Dedifferentiated amniotic fluid mesenchymal stem cell (primary cell): ENCODE measurements at regions not wholly inside any gene's neighbourhood (a gene's known extent, or its start where the extent isn't known, plus 50 kb on each side); places are given as distances from the start of the nearest gene placed in this dataset.
A peak's percentile ranks its signal among the peaks of the same experiment; 100 is the strongest.

Source experiments
- DNase-seq: peaks from one replicate; pipeline ENCODE4 v3.0.0-alpha.2; 2016; ENCODE audit errors: extremely low spot score

GRCh38 chrX:10900585-10901289 lies 210.4 kb upstream of the HCCS start:
- no peak for DNase-seq

GRCh38 chrX:10901290-10901633 lies 209.9 kb upstream of the HCCS start:
- no peak for DNase-seq

- no peak for DNase-seq
Measured at GRCh38 chrX:10902001-10902400, 209.1 kb upstream of the HCCS start.

GRCh38 chrX:10903523-10903922 lies 207.6 kb upstream of the HCCS start:
- no peak for DNase-seq

GRCh38 chrX:10904220-10904619 lies 206.9 kb upstream of the HCCS start:
- DNase-seq: no peak

- no peak for DNase-seq
Measured at GRCh38 chrX:10906866-10907265, 204.3 kb upstream of the HCCS start.

GRCh38 chrX:10922159-10922558 lies 189.0 kb upstream of the HCCS start:
- peak; percentile 47 for DNase-seq

- DNase-seq: no peak
Measured at GRCh38 chrX:10922835-10923234, 188.3 kb upstream of the HCCS start.

- no peak for DNase-seq
Measured at GRCh38 chrX:10923466-10923865, 187.7 kb upstream of the HCCS start.

GRCh38 chrX:10926404-10926803 lies 184.7 kb upstream of the HCCS start:
- DNase-seq: no peak

GRCh38 chrX:10926891-10927290 lies 184.2 kb upstream of the HCCS start:
- peak; percentile 24 for DNase-seq

GRCh38 chrX:10929747-10930146 lies 181.4 kb upstream of the HCCS start:
- no peak for DNase-seq

GRCh38 chrX:10930151-10930550 lies 181.0 kb upstream of the HCCS start:
- no peak for DNase-seq

- DNase-seq: no peak
Measured at GRCh38 chrX:10931976-10932375, 179.2 kb upstream of the HCCS start.

- DNase-seq: no peak
Measured at GRCh38 chrX:10932842-10933440, 178.2 kb upstream of the HCCS start.

- DNase-seq: no peak
Measured at GRCh38 chrX:10935501-10935900, 175.6 kb upstream of the HCCS start.

- no peak for DNase-seq
Measured at GRCh38 chrX:10936976-10937375, 174.2 kb upstream of the HCCS start.

GRCh38 chrX:10938365-10938923 lies 172.7 kb upstream of the HCCS start:
- DNase-seq: no peak

- DNase-seq: no peak
Measured at GRCh38 chrX:10939424-10939823, 171.7 kb upstream of the HCCS start.

- DNase-seq: no peak
Measured at GRCh38 chrX:10944136-10944885, 166.8 kb upstream of the HCCS start.

GRCh38 chrX:10945498-10945897 lies 165.6 kb upstream of the HCCS start:
- no peak for DNase-seq

- DNase-seq: no peak
Measured at GRCh38 chrX:10949541-10949940, 161.6 kb upstream of the HCCS start.

GRCh38 chrX:10952619-10953018 lies 158.5 kb upstream of the HCCS start:
- DNase-seq: no peak
